ENCODE measurements at regions not wholly inside any gene's neighbourhood (a gene's known extent, or its start where the extent isn't known, plus 50 kb on each side); places are given as distances from the start of the nearest gene placed in this dataset.

DNA sequence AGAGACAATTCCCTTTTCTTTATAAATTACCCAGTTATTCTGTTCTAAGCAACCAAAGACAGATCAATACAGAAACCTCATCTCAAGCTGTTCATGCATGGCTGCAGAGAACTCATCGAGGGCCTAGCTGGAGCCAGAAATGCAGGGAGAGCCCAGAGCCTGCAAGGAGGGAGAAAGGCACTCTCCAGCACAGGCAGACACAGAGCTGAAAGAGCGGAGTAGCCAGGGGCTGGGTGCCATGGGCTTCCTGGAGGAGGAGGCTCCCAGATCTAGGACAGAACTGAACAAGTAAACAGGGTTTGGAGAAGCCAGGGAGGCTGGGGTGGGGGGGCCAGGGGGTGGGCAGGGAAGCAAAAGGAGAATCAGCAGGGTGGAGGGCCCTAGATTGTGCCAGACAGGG is 144.2 kb upstream of the ZNF507 start:
- no peak for TF ChIP-seq CTCF (IDR thresholded peaks at IDR 0.05; ENCODE audit: low read depth, low read length, missing input control)
- TF ChIP-seq HNF4A (conservative IDR thresholded peaks at IDR 0.05): no peak
- TF ChIP-seq ZBTB33 (IDR thresholded peaks at IDR 0.05): no peak
- no peak for TF ChIP-seq YY1 (IDR thresholded peaks at IDR 0.05)
- TF ChIP-seq REST (IDR thresholded peaks at IDR 0.05): no peak
- TF ChIP-seq, protein P1, sequence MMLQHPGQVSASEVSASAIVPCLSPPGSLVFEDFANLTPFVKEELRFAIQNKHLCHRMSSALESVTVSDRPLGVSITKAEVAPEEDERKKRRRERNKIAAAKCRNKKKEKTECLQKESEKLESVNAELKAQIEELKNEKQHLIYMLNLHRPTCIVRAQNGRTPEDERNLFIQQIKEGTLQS (IDR thresholded peaks at IDR 0.05): no peak
- TF ChIP-seq SP1 (IDR thresholded peaks at IDR 0.05): no peak
